ENCODE measurements at regions not wholly inside any gene's neighbourhood (a gene's known extent, or its start where the extent isn't known, plus 50 kb on each side); places are given as distances from the start of the nearest gene placed in this dataset.

DNA sequence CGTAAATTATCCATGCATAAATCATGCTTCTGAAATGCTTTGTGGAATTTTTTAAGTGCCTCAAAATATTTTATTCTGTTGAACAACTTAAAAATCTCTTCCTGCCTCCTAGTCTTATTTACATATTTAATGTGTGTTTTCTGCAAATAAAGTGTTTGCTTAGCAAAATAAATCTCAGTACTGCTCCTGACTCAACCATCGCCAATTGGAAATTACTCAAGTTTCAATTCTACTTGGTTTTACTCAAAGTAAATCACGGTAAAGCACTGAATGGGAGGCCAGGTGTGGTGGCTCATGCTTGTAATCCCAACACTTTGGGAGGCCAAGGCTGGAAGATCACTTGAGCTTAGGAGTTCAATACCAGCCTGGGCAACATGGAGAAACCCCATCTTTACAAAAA is 152.2 kb upstream of the NR5A2 start:
- Histone ChIP-seq H3K4me3 (ENCODE audit: low read length) (no peak overlapping the region), H3K27ac (ENCODE audit: low read length) (no peak overlapping the region), H3K4me1 (ENCODE audit: control insufficient read depth, insufficient read depth, low read length) (no peaks in the 10 kb centered on the region), H3K27me3 (ENCODE audit: control insufficient read depth, insufficient read depth, low read length) (no peaks in the 10 kb centered on the region), H3K9me3 (ENCODE audit: control insufficient read depth, low read depth, low read length) (no peaks in the 10 kb centered on the region), H3K36me3 (ENCODE audit: control insufficient read depth, insufficient read depth, low read length) (no peaks in the 10 kb centered on the region)
- DNase-seq: no peak
- WGBS (ENCODE audit: insufficient coverage, low lambda C conversion rate): 100% methylated on average over 1 of the region's 3 CpGs

- 92% methylated on average over 4 of the region's 6 CpGs for WGBS (ENCODE audit: insufficient coverage, low lambda C conversion rate)
- H3K4me1 ChIP-seq (ENCODE audit: control insufficient read depth, insufficient read depth, low read length): no peaks in the 10 kb centered on the region
- no peak overlapping the region for H3K27ac ChIP-seq (ENCODE audit: low read length)
- no peak for DNase-seq
- H3K36me3 ChIP-seq (ENCODE audit: control insufficient read depth, insufficient read depth, low read length): no peaks in the 10 kb centered on the region
- no peaks in the 10 kb centered on the region for H3K27me3 ChIP-seq (ENCODE audit: control insufficient read depth, insufficient read depth, low read length)
- H3K4me3 ChIP-seq (ENCODE audit: low read length): no peak overlapping the region
- H3K9me3 ChIP-seq (ENCODE audit: control insufficient read depth, low read depth, low read length): no peaks in the 10 kb centered on the region
Observed at GRCh38 chr1:199875856-199876255, 151.7 kb upstream of the NR5A2 start.

DNA sequence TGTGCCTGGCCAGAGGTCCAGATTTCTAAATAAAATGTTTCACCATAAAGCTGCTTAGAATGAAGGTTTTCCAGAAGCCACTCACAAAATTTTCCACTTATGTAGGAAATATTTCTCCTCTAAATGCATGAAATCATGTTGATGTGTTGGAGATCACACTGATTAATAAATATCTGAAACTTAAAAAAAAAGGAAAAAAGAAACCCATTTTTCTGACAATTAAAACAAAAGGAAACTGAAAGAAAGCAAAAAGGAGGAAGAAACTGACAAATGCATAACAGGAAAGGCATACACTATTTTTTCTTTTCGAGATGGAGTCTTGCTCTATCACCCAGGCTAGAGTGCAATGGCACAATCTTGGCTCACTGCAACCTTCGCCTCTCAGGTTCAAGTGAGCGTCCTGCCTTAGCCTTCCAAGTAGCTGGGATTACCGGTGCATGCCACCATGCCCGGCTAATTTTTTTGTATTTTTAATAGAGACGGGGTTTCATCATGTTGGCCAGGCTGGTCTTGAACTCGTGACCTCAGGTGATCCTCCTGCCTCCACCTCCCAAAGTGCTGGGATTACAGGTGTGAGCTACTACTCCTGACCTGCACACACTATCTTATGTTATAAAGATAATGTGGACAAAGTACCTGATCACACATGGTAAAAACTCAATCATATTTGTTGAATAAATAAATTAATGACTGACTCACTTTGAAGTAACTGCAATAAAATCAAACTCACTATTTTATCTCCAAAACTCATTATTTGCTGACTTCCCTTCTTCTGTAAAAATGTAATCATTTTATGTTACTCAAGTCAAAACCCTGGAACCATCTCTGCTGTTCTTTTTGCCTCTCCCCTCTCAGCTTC is 149.8 kb upstream of the NR5A2 start:
- no peaks in the 10 kb centered on the region for H3K9me3 ChIP-seq (ENCODE audit: control insufficient read depth, low read depth, low read length)
- DNase-seq: peak in 1 of 2 donors; percentile 29
- H3K27ac ChIP-seq (ENCODE audit: low read length): no peak overlapping the region
- no peak overlapping the region for H3K4me3 ChIP-seq (ENCODE audit: low read length)
- no peaks in the 10 kb centered on the region for H3K4me1 ChIP-seq (ENCODE audit: control insufficient read depth, insufficient read depth, low read length)
- H3K36me3 ChIP-seq (ENCODE audit: control insufficient read depth, insufficient read depth, low read length): no peaks in the 10 kb centered on the region
- H3K27me3 ChIP-seq (ENCODE audit: control insufficient read depth, insufficient read depth, low read length): no peaks in the 10 kb centered on the region
- no CpG with 5 or more reads among the region's 7 CpGs for WGBS (ENCODE audit: insufficient coverage, low lambda C conversion rate)

- 88% methylated on average over 4 of the region's 4 CpGs for WGBS (ENCODE audit: insufficient coverage, low lambda C conversion rate)
- no peak for DNase-seq
- no peaks in the 10 kb centered on the region for H3K4me1 ChIP-seq (ENCODE audit: control insufficient read depth, insufficient read depth, low read length)
- H3K27ac ChIP-seq (ENCODE audit: low read length): no peak overlapping the region
- no peaks in the 10 kb centered on the region for H3K36me3 ChIP-seq (ENCODE audit: control insufficient read depth, insufficient read depth, low read length)
- no peaks in the 10 kb centered on the region for H3K9me3 ChIP-seq (ENCODE audit: control insufficient read depth, low read depth, low read length)
- no peak overlapping the region for H3K4me3 ChIP-seq (ENCODE audit: low read length)
- no peaks in the 10 kb centered on the region for H3K27me3 ChIP-seq (ENCODE audit: control insufficient read depth, insufficient read depth, low read length)
Observed at GRCh38 chr1:199878823-199879222, 148.7 kb upstream of the NR5A2 start.

- H3K27ac ChIP-seq (ENCODE audit: low read length): no peak overlapping the region
- no peaks in the 10 kb centered on the region for H3K4me1 ChIP-seq (ENCODE audit: control insufficient read depth, insufficient read depth, low read length)
- no peak overlapping the region for H3K4me3 ChIP-seq (ENCODE audit: low read length)
- no peaks in the 10 kb centered on the region for H3K9me3 ChIP-seq (ENCODE audit: control insufficient read depth, low read depth, low read length)
- H3K36me3 ChIP-seq (ENCODE audit: control insufficient read depth, insufficient read depth, low read length): no peaks in the 10 kb centered on the region
- no peak for DNase-seq
- WGBS (ENCODE audit: insufficient coverage, low lambda C conversion rate): 80% methylated on average over 1 of the region's 1 CpG
- H3K27me3 ChIP-seq (ENCODE audit: control insufficient read depth, insufficient read depth, low read length): no peaks in the 10 kb centered on the region
Observed at GRCh38 chr1:199898654-199899053, 128.9 kb upstream of the NR5A2 start.

DNA sequence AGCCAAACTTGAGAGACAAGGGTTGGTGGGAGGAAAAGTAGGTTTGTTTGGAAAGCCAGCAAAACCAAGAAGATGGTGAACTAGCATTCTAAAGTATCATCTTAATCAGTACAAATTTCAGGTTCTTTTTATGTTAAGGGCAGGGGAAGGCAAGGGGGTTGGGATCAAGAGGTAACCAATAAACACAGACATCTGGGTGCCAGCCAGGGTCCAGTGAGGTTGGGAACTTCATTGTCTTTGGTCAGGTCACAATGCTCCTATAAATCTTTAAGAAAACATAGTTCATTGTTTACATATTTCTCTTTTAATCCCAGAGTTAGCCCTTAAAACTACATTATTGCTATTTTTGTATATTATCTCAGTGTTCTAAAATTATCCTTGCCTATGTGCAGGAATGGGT is 126.2 kb upstream of the NR5A2 start:
- Histone ChIP-seq H3K9me3 (ENCODE audit: control insufficient read depth, low read depth, low read length) (peaks cover 5% of the 10 kb centered on the region), H3K27ac (ENCODE audit: low read length) (no peak overlapping the region), H3K4me3 (ENCODE audit: low read length) (no peak overlapping the region), H3K36me3 (ENCODE audit: control insufficient read depth, insufficient read depth, low read length) (no peaks in the 10 kb centered on the region), H3K27me3 (ENCODE audit: control insufficient read depth, insufficient read depth, low read length) (no peaks in the 10 kb centered on the region), H3K4me1 (ENCODE audit: control insufficient read depth, insufficient read depth, low read length) (no peaks in the 10 kb centered on the region)
- DNase-seq: no peak

- Histone ChIP-seq H3K4me3 (ENCODE audit: low read length) (no peak overlapping the region), H3K27me3 (ENCODE audit: control insufficient read depth, insufficient read depth, low read length) (no peaks in the 10 kb centered on the region), H3K27ac (ENCODE audit: low read length) (no peak overlapping the region), H3K9me3 (ENCODE audit: control insufficient read depth, low read depth, low read length) (peaks cover 5% of the 10 kb centered on the region), H3K4me1 (ENCODE audit: control insufficient read depth, insufficient read depth, low read length) (no peaks in the 10 kb centered on the region), H3K36me3 (ENCODE audit: control insufficient read depth, insufficient read depth, low read length) (no peaks in the 10 kb centered on the region)
- no CpG with 5 or more reads among the region's 2 CpGs for WGBS (ENCODE audit: insufficient coverage, low lambda C conversion rate)
- DNase-seq: no peak
Observed at GRCh38 chr1:199907361-199907760, 120.1 kb upstream of the NR5A2 start.

GRCh38 chr1:199909137-199909536 is 118.4 kb upstream of the NR5A2 start:
- peaks cover 5% of the 10 kb centered on the region for H3K9me3 ChIP-seq (ENCODE audit: control insufficient read depth, low read depth, low read length)
- no peak for DNase-seq
- no CpG with 5 or more reads among the region's 5 CpGs for WGBS (ENCODE audit: insufficient coverage, low lambda C conversion rate)
- no peaks in the 10 kb centered on the region for H3K27me3 ChIP-seq (ENCODE audit: control insufficient read depth, insufficient read depth, low read length)
- H3K27ac ChIP-seq (ENCODE audit: low read length): no peak overlapping the region
- H3K4me1 ChIP-seq (ENCODE audit: control insufficient read depth, insufficient read depth, low read length): no peaks in the 10 kb centered on the region
- no peaks in the 10 kb centered on the region for H3K36me3 ChIP-seq (ENCODE audit: control insufficient read depth, insufficient read depth, low read length)
- H3K4me3 ChIP-seq (ENCODE audit: low read length): no peak overlapping the region

DNA sequence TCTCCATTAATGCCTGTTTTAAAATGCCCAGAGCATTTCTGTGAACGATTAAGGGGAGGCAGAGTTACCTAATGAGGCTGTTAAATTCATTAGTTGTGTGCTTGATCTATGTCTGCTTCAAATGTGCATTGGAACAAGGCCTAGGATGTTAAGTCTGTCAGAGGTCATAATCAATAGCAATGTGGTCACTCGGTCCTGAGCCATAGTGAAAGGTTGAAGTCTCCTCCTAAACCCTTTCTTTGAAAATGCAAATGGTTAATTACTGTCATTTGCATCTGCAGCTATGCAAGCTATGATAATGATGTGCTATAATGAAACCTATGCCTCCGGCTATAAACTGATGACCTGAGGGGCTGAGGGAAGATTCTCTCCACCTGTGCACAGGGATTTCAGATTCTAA is 114.2 kb upstream of the NR5A2 start:
- Histone ChIP-seq H3K27me3 (ENCODE audit: control insufficient read depth, insufficient read depth, low read length) (no peaks in the 10 kb centered on the region), H3K36me3 (ENCODE audit: control insufficient read depth, insufficient read depth, low read length) (no peaks in the 10 kb centered on the region), H3K4me3 (ENCODE audit: low read length) (no peak overlapping the region), H3K4me1 (ENCODE audit: control insufficient read depth, insufficient read depth, low read length) (no peaks in the 10 kb centered on the region), H3K9me3 (ENCODE audit: control insufficient read depth, low read depth, low read length) (no peaks in the 10 kb centered on the region), H3K27ac (ENCODE audit: low read length) (no peak overlapping the region)
- 60% methylated on average over 1 of the region's 3 CpGs for WGBS (ENCODE audit: insufficient coverage, low lambda C conversion rate)
- no peak for DNase-seq

DNA sequence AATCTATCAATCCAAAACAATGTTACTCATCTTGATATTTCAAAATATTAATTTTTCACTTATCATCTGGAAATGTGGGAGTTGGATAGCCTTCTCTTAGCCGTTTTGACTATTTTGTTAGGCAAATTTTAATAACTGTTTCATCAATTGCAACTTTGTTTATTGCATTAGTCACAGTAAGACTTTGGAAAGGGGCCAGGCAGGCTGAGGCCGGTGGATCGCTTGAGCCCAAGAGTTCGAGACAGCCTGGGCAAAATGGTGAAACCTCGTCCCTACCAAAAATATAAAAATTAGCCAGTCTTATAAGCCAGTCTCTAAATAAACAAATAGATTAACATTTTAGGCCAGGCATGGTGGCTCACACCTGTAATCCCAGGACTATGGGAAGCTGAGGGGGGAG is 113.0 kb upstream of the NR5A2 start:
- Histone ChIP-seq H3K4me1 (ENCODE audit: control insufficient read depth, insufficient read depth, low read length) (no peaks in the 10 kb centered on the region), H3K36me3 (ENCODE audit: control insufficient read depth, insufficient read depth, low read length) (no peaks in the 10 kb centered on the region), H3K9me3 (ENCODE audit: control insufficient read depth, low read depth, low read length) (no peaks in the 10 kb centered on the region), H3K4me3 (ENCODE audit: low read length) (no peak overlapping the region), H3K27me3 (ENCODE audit: control insufficient read depth, insufficient read depth, low read length) (no peaks in the 10 kb centered on the region), H3K27ac (ENCODE audit: low read length) (no peak overlapping the region)
- no peak for DNase-seq
- 60% methylated on average over 1 of the region's 5 CpGs for WGBS (ENCODE audit: insufficient coverage, low lambda C conversion rate)

GRCh38 chr1:199918196-199918769 is 109.2 kb upstream of the NR5A2 start:
- no peak for DNase-seq
- Histone ChIP-seq H3K4me1 (ENCODE audit: control insufficient read depth, insufficient read depth, low read length) (no peaks in the 10 kb centered on the region), H3K4me3 (ENCODE audit: low read length) (no peak overlapping the region), H3K27ac (ENCODE audit: low read length) (no peak overlapping the region), H3K27me3 (ENCODE audit: control insufficient read depth, insufficient read depth, low read length) (no peaks in the 10 kb centered on the region), H3K36me3 (ENCODE audit: control insufficient read depth, insufficient read depth, low read length) (no peaks in the 10 kb centered on the region), H3K9me3 (ENCODE audit: control insufficient read depth, low read depth, low read length) (no peaks in the 10 kb centered on the region)
- 14% methylated on average over 1 of the region's 2 CpGs for WGBS (ENCODE audit: insufficient coverage, low lambda C conversion rate)
